HepG2 (cell line): ENCODE measurements at regions not wholly inside any gene's neighbourhood (a gene's known extent, or its start where the extent isn't known, plus 50 kb on each side); places are given as distances from the start of the nearest gene placed in this dataset.

Experiments used
- ATAC-seq: fragments of 200-7000 bp; cut with Tn5 transposase; 3 replicates; pipeline ENCODE4 v1.9.1; 2020; ENCODE audit warnings: mild to moderate bottlenecking, moderate library complexity
- BruUV-seq: library from RNA; stranded (reverse); fragments of 400-500 nt; replicated peaks from 2 replicates; lab custom pipeline; 2021; lab: Mats Ljungman, UMichigan
- CTCF ChIA-PET: fragments of 300-600 bp; formaldehyde crosslinking; extraction: SDS; loops from one replicate; lab custom pipeline; 2021; ENCODE audit warnings: low total read pairs, inconsistent platforms, low intra/inter-chr PET ratio; lab: Yijun Ruan, JAX
- POLR2A ChIA-PET: fragments of 350-600 bp; sonication (Branson Sonifier 250); formaldehyde crosslinking; loops from one replicate; lab custom pipeline; 2020; ENCODE audit warnings: antibody characterized with exemption, inconsistent platforms; lab: Yijun Ruan, JAX
- DNase-seq: peaks from one replicate; pipeline ENCODE4 v3.0.0-alpha.2; 2015; ENCODE audit warnings: low spot score
- FAIRE-seq: peaks from 3 replicates; lab custom pipeline; 2011; peaks lifted over from hg19 to GRCh38; lab: Jason Lieb, UNC
- H2AFZ ChIP-seq: one replicate; pipeline ENCODE4 v1.6.1; 2011; ENCODE audit warnings: low read length, inconsistent platforms
- H3K27ac ChIP-seq: fragments of 300-600 bp; 3 replicates; pipeline ENCODE4 v1.8.0; 2011; ENCODE audit warnings: mixed run types, mild to moderate bottlenecking, mixed read lengths, low read length, inconsistent platforms; ENCODE audit not compliant: insufficient read depth; ENCODE audit errors: extremely low read length
- H3K27me3 ChIP-seq, 2 experiments: fragments of 200-600 bp in 1 of 2; 2 replicates in 1 of 2; 3 replicates in 1 of 2; pipeline versions ENCODE4 v1.6.0 to v1.8.0; 2011; ENCODE audit warnings: low read length in 2 of 2, mild to moderate bottlenecking in 2 of 2, moderate library complexity in 2 of 2, inconsistent platforms in 1 of 2; ENCODE audit not compliant: insufficient read depth in 2 of 2, control insufficient read depth in 1 of 2
- H3K36me3 ChIP-seq, 2 experiments: fragments of 200-600 bp in 1 of 2; replicated peaks in 1 of 2; 2 replicates in 1 of 2; 3 replicates in 1 of 2; pipeline versions ENCODE4 v1.5.1 to v1.8.0; 2011; ENCODE audit warnings: low read length in 2 of 2, inconsistent platforms in 1 of 2; ENCODE audit not compliant: insufficient read depth in 2 of 2, control insufficient read depth in 1 of 2
- H3K4me1 ChIP-seq: 2 replicates; pipeline ENCODE4 v1.5.1; 2012; ENCODE audit warnings: low read length, inconsistent platforms; ENCODE audit not compliant: insufficient read depth
- H3K4me2 ChIP-seq: 2 replicates; pipeline ENCODE4 v1.6.0; 2011; ENCODE audit warnings: low read depth, low read length, inconsistent platforms
- H3K4me3 ChIP-seq, 3 experiments: fragments of 200-600 bp in 1 of 3; sonication (generic), shearing (Covaris generic) in 1 of 3; replicated peaks in 1 of 3; 2 replicates each; pipeline ENCODE4 v1.5.1; 2011 to 2016; ENCODE audit warnings: low read length in 3 of 3, inconsistent platforms in 2 of 3, low read depth in 2 of 3, mild to moderate bottlenecking in 2 of 3, control low read depth in 1 of 3, mixed read lengths in 1 of 3; ENCODE audit not compliant: insufficient read depth in 1 of 3
- H3K79me2 ChIP-seq: one replicate; pipeline ENCODE4 v1.6.1; 2011; ENCODE audit warnings: low read length, inconsistent platforms; ENCODE audit not compliant: insufficient read depth
- H3K9ac ChIP-seq: 2 replicates; pipeline ENCODE4 v1.6.0; 2011; ENCODE audit warnings: mild to moderate bottlenecking, low read depth, low read length, inconsistent platforms; ENCODE audit not compliant: insufficient read depth
- H3K9me3 ChIP-seq: 2 replicates; pipeline ENCODE4 v1.5.1; 2012; ENCODE audit warnings: mild to moderate bottlenecking, low read length
- H4K20me1 ChIP-seq: 2 replicates; pipeline ENCODE4 v1.6.0; 2011; ENCODE audit warnings: inconsistent platforms, mild to moderate bottlenecking, low read length, moderate library complexity; ENCODE audit not compliant: insufficient read depth
- ERF ChIP-seq: IDR thresholded peaks from 2 replicates; pipeline ENCODE4 v1.6.1; 2018; ENCODE audit warnings: missing biosample characterization, missing genetic modification reagents
- HBP1 ChIP-seq: IDR thresholded peaks from 2 replicates; pipeline ENCODE4 v1.6.1; 2016; ENCODE audit warnings: low read depth, control low read depth
- NFATC3 ChIP-seq: sonication (generic); formaldehyde crosslinking; IDR thresholded peaks from 2 replicates; pipeline ENCODE4 v1.5.1; 2020; ENCODE audit warnings: mild to moderate bottlenecking, missing genetic modification reagents
- PLRG1 ChIP-seq: fragments of 450-650 bp; conservative IDR thresholded peaks from 2 replicates; pipeline ENCODE4 v1.6.1; 2016
- RFX1 ChIP-seq: fragments of 450-650 bp; IDR thresholded peaks from 2 replicates; pipeline ENCODE4 v1.6.1; 2017
- RXRA ChIP-seq: sonication (generic); formaldehyde crosslinking; IDR thresholded peaks from 2 replicates; pipeline ENCODE4 v1.5.1; 2020; ENCODE audit warnings: missing genetic modification reagents
- TBX2 ChIP-seq: sonication (generic); formaldehyde crosslinking; IDR thresholded peaks from 2 replicates; pipeline ENCODE4 v1.5.0; 2020; ENCODE audit warnings: missing genetic modification reagents, mild to moderate bottlenecking, borderline replicate concordance
- ZBTB1 ChIP-seq: sonication (generic); formaldehyde crosslinking; IDR thresholded peaks from 2 replicates; pipeline ENCODE4 v1.4.0; 2020; ENCODE audit warnings: missing genetic modification reagents, borderline replicate concordance
- ZMAT3 ChIP-seq: sonication (generic); formaldehyde crosslinking; conservative IDR thresholded peaks from 2 replicates; pipeline ENCODE4 v1.7.0; 2021; ENCODE audit warnings: missing genetic modification reagents
- ZNF235 ChIP-seq: sonication (generic); formaldehyde crosslinking; IDR thresholded peaks from 2 replicates; pipeline ENCODE4 v1.8.1; 2023; ENCODE audit warnings: mild to moderate bottlenecking, missing genetic modification reagents, borderline replicate concordance
- ZNF281 ChIP-seq: sonication (generic); formaldehyde crosslinking; IDR thresholded peaks from 2 replicates; pipeline ENCODE4 v1.4.0; 2020; ENCODE audit warnings: missing genetic modification reagents, borderline replicate concordance
- ZNF577 ChIP-seq: sonication (generic); formaldehyde crosslinking; IDR thresholded peaks from 2 replicates; pipeline ENCODE4 v1.4.0; 2020; ENCODE audit warnings: mild to moderate bottlenecking, low read depth, missing genetic modification reagents, borderline replicate concordance
- ZNF768 ChIP-seq: sonication (generic); formaldehyde crosslinking; IDR thresholded peaks from 2 replicates; pipeline ENCODE4 v1.4.0; 2020; ENCODE audit warnings: missing genetic modification reagents
- ZNF792 ChIP-seq: IDR thresholded peaks from 2 replicates; pipeline ENCODE4 v1.6.1; 2016
- ZNF800 ChIP-seq: sonication (generic); formaldehyde crosslinking; IDR thresholded peaks from 2 replicates; pipeline ENCODE4 v1.4.0; 2020; ENCODE audit warnings: missing genetic modification reagents
- ZSCAN21 ChIP-seq: sonication (generic); formaldehyde crosslinking; IDR thresholded peaks from 2 replicates; pipeline ENCODE4 v1.8.0; 2022; ENCODE audit warnings: mild to moderate bottlenecking, missing genetic modification reagents, moderate library complexity, borderline replicate concordance
- WGBS: methylation state at CpG from one replicate; pipeline ENCODE4 v1.1.6; 2017; ENCODE audit warnings: low lambda C conversion rate; 5-methylcytosine and 5-hydroxymethylcytosine counted together
- in situ Hi-C: cut with HindIII; loops from 2 replicates; pipeline ENCODE4 v1.10.0; 2017; ENCODE audit warnings: low pct_unique_long_range_greater_than_20kb; ENCODE audit not compliant: extremely low pct_ligation_motif_present
- intact Hi-C: fragments of 100-400 bp; cut with micrococcal nuclease; formaldehyde crosslinking; loops from one replicate; pipeline ENCODE4 v1.10.0; 2022; ENCODE audit not compliant: unreplicated experiment

GRCh38 chr6:106823058-106823457, 151.5 kb downstream of the CD24 start:
- in situ Hi-C loops = no loop called here
- FAIRE-seq = no peak
- H3K4me3 ChIP-seq = no peak overlapping the region

GRCh38 chr6:106820412-106820852, 154.1 kb downstream of the CD24 start:
- Histone ChIP-seq H3K27ac (no peak overlapping the region), H3K4me2 (no peak overlapping the region), H3K79me2 (no peaks in the 10 kb centered on the region), H2AFZ (no peak overlapping the region), H4K20me1 (no peaks in the 10 kb centered on the region), H3K4me1 (no peaks in the 10 kb centered on the region), H3K27me3 (no peaks in the 10 kb centered on the region), H3K9ac (no peak overlapping the region), H3K36me3 (no peaks in the 10 kb centered on the region), H3K4me3 (no peak overlapping the region), H3K9me3 (no peaks in the 10 kb centered on the region)
- DNase-seq = no peak
- TF ChIP-seq ZNF281 (CRISPR knock-in tag) (no peak), TBX2 (CRISPR knock-in tag) (no peak), ZNF792 (CRISPR knock-in tag) (no peak), HBP1 (no peak), ZBTB1 (CRISPR knock-in tag) (no peak), ZSCAN21 (CRISPR knock-in tag) (no peak), ZNF235 (CRISPR knock-in tag) (no peak), NFATC3 (CRISPR knock-in tag) (no peak), ZMAT3 (CRISPR knock-in tag) (no peak), RXRA (CRISPR knock-in tag) (no peak), ZNF800 (no peak), ZNF577 (CRISPR knock-in tag) (no peak), PLRG1 (no peak)
- FAIRE-seq = no peak
- POLR2A ChIA-PET = no interaction called here
- ATAC-seq = no peak
- CTCF ChIA-PET = no interaction called here
- intact Hi-C loops (no loop called here), in situ Hi-C loops (no loop called here)
- no TSS peak for BruUV-seq

More at GRCh38 chr6:106823058-106823457, 151.5 kb downstream of the CD24 start:
- no peak overlapping the region for H3K4me2 ChIP-seq
- H3K36me3 ChIP-seq = no peaks in the 10 kb centered on the region
- WGBS = 56% methylated on average over 4 of the region's 5 CpGs
- no peak for DNase-seq
- no peak overlapping the region for H2AFZ ChIP-seq
- no peak for ATAC-seq
- intact Hi-C loops = no loop called here
- H3K27ac ChIP-seq = no peak overlapping the region
- BruUV-seq = no TSS peak
- POLR2A ChIA-PET = no interaction called here
- CTCF ChIA-PET = no interaction called here
- TF ChIP-seq ERF (CRISPR knock-in tag) (no peak), RFX1 (no peak), ZNF768 (CRISPR knock-in tag) (peak; percentile 70)
- H3K79me2 ChIP-seq = no peaks in the 10 kb centered on the region
- no peaks in the 10 kb centered on the region for H3K4me1 ChIP-seq
- H3K27me3 ChIP-seq = no peaks in the 10 kb centered on the region; a peak in 1 of 5 replicates
- H3K9ac ChIP-seq = no peak overlapping the region
- H3K9me3 ChIP-seq = no peaks in the 10 kb centered on the region
- H4K20me1 ChIP-seq = no peaks in the 10 kb centered on the region
